Heart right ventricle (tissue), 16 donors: ENCODE measurements at regions not wholly inside any gene's neighbourhood (a gene's known extent, or its start where the extent isn't known, plus 50 kb on each side); places are given as distances from the start of the nearest gene placed in this dataset.

Experiments used
- ATAC-seq, 8 donors: fragments of 200-7000 bp; cut with Tn5 transposase; one replicate each; pipeline ENCODE4 v1.9.1; 2020; ENCODE audit warnings: mild to moderate bottlenecking in 8 of 8, moderate library complexity in 8 of 8, moderate number of reproducible peaks in 1 of 8
- DNase-seq, 2 donors: peaks; one replicate each; pipeline ENCODE4 v3.0.0-alpha.2; 2020
- H3K27ac ChIP-seq, 10 donors: fragments of 200-600 bp; sonication (generic) in 2 of 10; one replicate each; pipeline versions ENCODE4 v1.5.0 to v1.8.0; 2020 to 2022; ENCODE audit warnings: mild to moderate bottlenecking in 3 of 10
- H3K27me3 ChIP-seq, 7 donors: fragments of 200-600 bp; one replicate each; pipeline ENCODE4 v1.8.0; 2021 to 2022; ENCODE audit warnings: mild to moderate bottlenecking in 2 of 7
- H3K36me3 ChIP-seq, 9 donors: fragments of 200-600 bp; sonication (generic) in 1 of 9; one replicate each; pipeline versions ENCODE4 v1.5.0 to v1.8.0; 2020 to 2022; ENCODE audit warnings: mild to moderate bottlenecking in 2 of 9
- H3K4me1 ChIP-seq, 9 donors: fragments of 200-600 bp; sonication (generic) in 1 of 9; one replicate each; pipeline versions ENCODE4 v1.5.0 to v1.8.0; 2020 to 2022; ENCODE audit warnings: mild to moderate bottlenecking in 4 of 9
- H3K4me3 ChIP-seq, 10 donors: fragments of 200-600 bp; sonication (generic) in 2 of 10; one replicate each; pipeline versions ENCODE4 v1.5.0 to v1.8.0; 2020 to 2022; ENCODE audit warnings: mild to moderate bottlenecking in 7 of 10, moderate library complexity in 2 of 10
- H3K9me3 ChIP-seq, 11 donors: fragments of 200-600 bp in 10 of 11; sonication (generic) in 2 of 11; one replicate each; pipeline versions ENCODE4 v1.5.0 to v1.8.0; 2013 to 2022; ENCODE audit warnings: mild to moderate bottlenecking in 2 of 11, control low read depth in 1 of 11, moderate library complexity in 1 of 11
- CTCF ChIP-seq, 9 donors: fragments of 200-600 bp; sonication (generic) in 2 of 9; IDR thresholded peaks; one replicate each; pipeline versions ENCODE4 v1.5.0 to v1.8.0; 2021 to 2022; ENCODE audit warnings: antibody characterized with exemption in 9 of 9, mild to moderate bottlenecking in 5 of 9, moderate library complexity in 1 of 9
- WGBS, 2 donors: extraction: QIAGEN DNeasy Blood & Tissue Kit; methylation state at CpG; one replicate each; pipeline ENCODE4 v1.1.7; 2013; ENCODE audit warnings: inconsistent platforms in 1 of 2; 5-methylcytosine and 5-hydroxymethylcytosine counted together
- intact Hi-C, 10 donors: fragments of 100-400 bp; cut with DNase I; formaldehyde crosslinking; loops; one replicate each; pipeline versions ENCODE4 v1.11.1 to v1.14.2; 2022
- donor health status: Arrhythmogenic right ventricular cardiomyopathy.
- donor health status: ischemic (EF 13 %, LVEDD 7.1; RV severe dilation, severe dysfunction).
- donor health status: healthy with polysubstance abuse.
- donor health status: DM: no; HTN: yes; CAD: no.
- donor health status: DM: no; HTN: no; CAD: no.
- donor health status: ischemic (EF 25% LVEDD 6.9; RV normal size, moderate dysfunction).
- donor health status: ischemic (EF 25% LVEDD 5.7; RV mildly dilated, moderate dysfunction).
- donor health status: healthy.
- donor health status: DM: yes; HTN: yes; CAD: no.
- donor health status: Ischemic cardiomyopathy.
- donor health status: ischemic (EF 35%, LVEDD 5.7; RV mildly dilated, moderate dysfunction).
- donor health status: nonischemic (EF 11% LVEDD 7.7; RV severe dilation, severe dysfunction).
- donor health status: DM: yes; HTN: yes; CAD: no.
- donor health status: PGD.
- donor health status: ischemic (EF 29% LVEDD 5.4; RV normal size, mild dysfunction).
- donor health status: nonischemic (EF 23%, LVEDD 6.1; RV moderate dilation, normal function).

GRCh38 chr1:221636096-221636495 lies 105.8 kb downstream of the DUSP10 start:
- intact Hi-C loops, result no loop called here
- no peaks in the 10 kb centered on the region for H3K9me3 ChIP-seq
- DNase-seq, result no peak
- no peaks in the 10 kb centered on the region for H3K27me3 ChIP-seq
- 75 to 95% methylated on average over 3 of the region's 3 CpGs for WGBS, 2 donors
- H3K27ac ChIP-seq, result no peak overlapping the region
- no peak overlapping the region for H3K4me3 ChIP-seq
- no peaks in the 10 kb centered on the region for H3K36me3 ChIP-seq
- H3K4me1 ChIP-seq, result peaks cover 0 to 19% (median 0%) of the 10 kb centered on the region in 9 donors
- ATAC-seq, result no peak
- no peak for TF ChIP-seq CTCF (IDR thresholded peaks at IDR 0.05)

- H3K4me1 ChIP-seq, result peaks cover 0 to 19% (median 0%) of the 10 kb centered on the region in 9 donors
- ATAC-seq (peak in 2 of 8 donors; percentile 19 to 21), DNase-seq (no peak)
- H3K27ac ChIP-seq, result peak overlapping the region in 1 of 10 donors; percentile 23
- H3K4me3 ChIP-seq, result no peak overlapping the region
- WGBS, 2 donors, result 68 to 71% methylated on average over 3 of the region's 3 CpGs
- intact Hi-C loops, result no loop called here
- TF ChIP-seq CTCF (IDR thresholded peaks at IDR 0.05), result no peak
- no peaks in the 10 kb centered on the region for H3K36me3 ChIP-seq
- H3K27me3 ChIP-seq, result no peaks in the 10 kb centered on the region
- no peaks in the 10 kb centered on the region for H3K9me3 ChIP-seq
Measured at GRCh38 chr1:221636967-221637366, 104.9 kb downstream of the DUSP10 start.

GRCh38 chr1:221637641-221638041 lies 104.2 kb downstream of the DUSP10 start:
- peak in 1 of 2 donors; percentile 12 for DNase-seq

GRCh38 chr1:221638595-221638994 lies 103.3 kb downstream of the DUSP10 start:
- WGBS, 2 donors, result 93 to 97% methylated on average over 2 of the region's 2 CpGs
- H3K4me1 ChIP-seq, result peaks cover 0 to 19% (median 0%) of the 10 kb centered on the region in 9 donors
- ATAC-seq (no peak), DNase-seq (no peak)
- H3K4me3 ChIP-seq, result no peak overlapping the region
- TF ChIP-seq CTCF (IDR thresholded peaks at IDR 0.05), result no peak
- H3K27ac ChIP-seq, result no peak overlapping the region
- no peaks in the 10 kb centered on the region for H3K36me3 ChIP-seq
- intact Hi-C loops, result no loop called here
- H3K9me3 ChIP-seq, result no peaks in the 10 kb centered on the region
- H3K27me3 ChIP-seq, result no peaks in the 10 kb centered on the region

More at GRCh38 chr1:221637641-221638041, 104.2 kb downstream of the DUSP10 start:
- no peaks in the 10 kb centered on the region for H3K36me3 ChIP-seq
- peaks cover 0 to 19% (median 0%) of the 10 kb centered on the region in 9 donors for H3K4me1 ChIP-seq
- intact Hi-C loops, result no loop called here
- H3K27ac ChIP-seq, result no peak overlapping the region
- peak; percentile 44 to 68 (median 58) for ATAC-seq
- WGBS, 2 donors, result 27 to 39% methylated on average over 2 of the region's 2 CpGs
- H3K9me3 ChIP-seq, result no peaks in the 10 kb centered on the region
- peak in 5 of 9 donors; percentile 10 to 34 (median 28) for TF ChIP-seq CTCF (IDR thresholded peaks at IDR 0.05)
- H3K27me3 ChIP-seq, result no peaks in the 10 kb centered on the region
- no peak overlapping the region for H3K4me3 ChIP-seq
